ENCODE measurements at regions not wholly inside any gene's neighbourhood (a gene's known extent, or its start where the extent isn't known, plus 50 kb on each side); places are given as distances from the start of the nearest gene placed in this dataset.

DNA sequence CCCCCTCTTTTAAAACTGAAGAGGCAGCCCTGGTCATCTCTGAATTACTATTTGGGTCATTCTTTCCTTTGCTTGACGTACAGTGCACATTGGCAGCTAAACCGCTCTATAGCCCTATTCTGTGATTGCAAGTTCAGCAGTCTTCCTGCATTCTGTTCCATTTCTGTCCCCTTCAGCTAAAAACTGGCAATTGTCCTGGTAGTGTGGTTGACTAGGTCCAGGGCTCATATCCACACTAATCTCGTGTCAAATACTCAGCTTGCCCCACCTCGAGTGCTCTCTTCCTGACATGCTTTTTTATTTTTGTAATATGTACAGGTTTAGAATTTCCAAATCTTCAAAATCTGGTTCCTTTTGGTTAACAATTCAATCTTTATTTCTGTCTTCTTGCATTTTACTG lies 282.1 kb downstream of the THBS2 start:
- POLR2A ChIA-PET, result no interaction called here
- Histone ChIP-seq H3K9ac (no peak overlapping the region), H3F3A (replicated peaks; ENCODE audit: insufficient read depth) (no peaks in the 10 kb centered on the region), H3K9me2 (no peaks in the 10 kb centered on the region), H3K4me2 (no peak overlapping the region), H3K36me3 (replicated peaks in 1 of 2; ENCODE audit: control insufficient read depth in 1 of 2, insufficient read depth in 2 of 2, low read length in 1 of 2) (no peaks in the 10 kb centered on the region), H3K4me3 (ENCODE audit: low read depth in 2 of 2, low read length in 1 of 2) (no peak overlapping the region), H2AFZ (ENCODE audit: low read depth) (no peak overlapping the region), H3K4me1 (ENCODE audit: control insufficient read depth in 1 of 2, insufficient read depth in 2 of 2, low read depth in 1 of 2, low read length in 1 of 2) (peaks cover 0 to 2% of the 10 kb centered on the region in 2 experiments; a peak in 1 of 4 replicates), H4K20me1 (ENCODE audit: insufficient read depth) (no peaks in the 10 kb centered on the region), H3K79me2 (ENCODE audit: insufficient read depth) (no peaks in the 10 kb centered on the region), H3K27ac (ENCODE audit: low read depth in 2 of 2, low read length in 1 of 2) (no peak overlapping the region), H3K9me3 (no peaks in the 10 kb centered on the region), H3K27me3 (ENCODE audit: insufficient read depth) (no peaks in the 10 kb centered on the region)
- no peak for TF ChIP-seq PBX3 (IDR thresholded peaks at IDR 0.05)
- TF ChIP-seq NFIC (IDR thresholded peaks at IDR 0.05; ENCODE audit: borderline replicate concordance), result no peak
- no peak for DNase-seq
- 60% methylated on average over 4 of the region's 4 CpGs for WGBS (ENCODE audit: low lambda C conversion rate)
- CTCF ChIA-PET, result interaction anchor here (0.5 to 1.1 kb wide), 2 partner anchors 14 to 77 kb away, joined by 3 to 4 read pairs; no protein-coding TSS in a partner anchor

- Histone ChIP-seq H3K79me2 (ENCODE audit: insufficient read depth) (no peaks in the 10 kb centered on the region), H2AFZ (ENCODE audit: low read depth) (no peak overlapping the region), H3K9me2 (no peaks in the 10 kb centered on the region), H3K4me2 (no peak overlapping the region), H3K36me3 (replicated peaks in 1 of 2; ENCODE audit: control insufficient read depth in 1 of 2, insufficient read depth in 2 of 2, low read length in 1 of 2) (no peaks in the 10 kb centered on the region), H3K27ac (ENCODE audit: low read depth in 2 of 2, low read length in 1 of 2) (no peak overlapping the region), H3K9me3 (no peaks in the 10 kb centered on the region), H4K20me1 (ENCODE audit: insufficient read depth) (no peaks in the 10 kb centered on the region), H3K4me1 (ENCODE audit: control insufficient read depth in 1 of 2, insufficient read depth in 2 of 2, low read depth in 1 of 2, low read length in 1 of 2) (peaks cover 0 to 2% of the 10 kb centered on the region in 2 experiments; a peak in 1 of 4 replicates), H3K9ac (no peak overlapping the region), H3K4me3 (ENCODE audit: low read depth in 2 of 2, low read length in 1 of 2) (no peak overlapping the region), H3K27me3 (ENCODE audit: insufficient read depth) (no peaks in the 10 kb centered on the region), H3F3A (replicated peaks; ENCODE audit: insufficient read depth) (no peaks in the 10 kb centered on the region)
- CTCF ChIA-PET, result interaction anchor here (1.0 to 1.2 kb wide), 3 partner anchors 11 to 736 kb away, joined by 3 to 4 read pairs (median 3); no protein-coding TSS in a partner anchor
- DNase-seq, result no peak
- POLR2A ChIA-PET, result no interaction called here
- no peak for TF ChIP-seq SIN3A (IDR thresholded peaks at IDR 0.05; ENCODE audit: borderline replicate concordance, low read depth, low read length)
- TF ChIP-seq ZBTB33 (IDR thresholded peaks at IDR 0.05; ENCODE audit: borderline replicate concordance, low read depth), result no peak
- no peak for TF ChIP-seq MXI1 (IDR thresholded peaks at IDR 0.05; ENCODE audit: low read depth, low read length)
- no peak for TF ChIP-seq SMC3 (IDR thresholded peaks at IDR 0.05; ENCODE audit: low read depth, low read length)
- no peak for TF ChIP-seq EP300 (IDR thresholded peaks at IDR 0.05; ENCODE audit: borderline replicate concordance in 1 of 2, low read depth in 1 of 2, low read length in 1 of 2)
- TF ChIP-seq EZH2phosphoT487 (IDR thresholded peaks at IDR 0.05; ENCODE audit: borderline replicate concordance, low read depth), result no peak
- no peak for TF ChIP-seq CHD2 (IDR thresholded peaks at IDR 0.05; ENCODE audit: low read length, partially characterized antibody)
- no peak for TF ChIP-seq TEAD4 (IDR thresholded peaks at IDR 0.05; ENCODE audit: borderline replicate concordance, insufficient read depth)
- no peak for TF ChIP-seq RFX5 (IDR thresholded peaks at IDR 0.05; ENCODE audit: low read length)
- TF ChIP-seq MAX (IDR thresholded peaks at IDR 0.05; ENCODE audit: low read depth), result no peak
- TF ChIP-seq POLR2AphosphoS5 (IDR thresholded peaks at IDR 0.05; ENCODE audit: low read depth, low read length), result no peak
- TF ChIP-seq PBX3 (IDR thresholded peaks at IDR 0.05), result no peak
- no peak for TF ChIP-seq ELF1 (IDR thresholded peaks at IDR 0.05)
- TF ChIP-seq NRF1 (IDR thresholded peaks at IDR 0.05; ENCODE audit: low read depth, low read length), result no peak
- TF ChIP-seq RAD21 (IDR thresholded peaks at IDR 0.05; ENCODE audit: low read length), result no peak
- TF ChIP-seq TAF1 (IDR thresholded peaks at IDR 0.05; ENCODE audit: borderline replicate concordance, low read depth, low read length), result no peak
- TF ChIP-seq, protein P1, sequence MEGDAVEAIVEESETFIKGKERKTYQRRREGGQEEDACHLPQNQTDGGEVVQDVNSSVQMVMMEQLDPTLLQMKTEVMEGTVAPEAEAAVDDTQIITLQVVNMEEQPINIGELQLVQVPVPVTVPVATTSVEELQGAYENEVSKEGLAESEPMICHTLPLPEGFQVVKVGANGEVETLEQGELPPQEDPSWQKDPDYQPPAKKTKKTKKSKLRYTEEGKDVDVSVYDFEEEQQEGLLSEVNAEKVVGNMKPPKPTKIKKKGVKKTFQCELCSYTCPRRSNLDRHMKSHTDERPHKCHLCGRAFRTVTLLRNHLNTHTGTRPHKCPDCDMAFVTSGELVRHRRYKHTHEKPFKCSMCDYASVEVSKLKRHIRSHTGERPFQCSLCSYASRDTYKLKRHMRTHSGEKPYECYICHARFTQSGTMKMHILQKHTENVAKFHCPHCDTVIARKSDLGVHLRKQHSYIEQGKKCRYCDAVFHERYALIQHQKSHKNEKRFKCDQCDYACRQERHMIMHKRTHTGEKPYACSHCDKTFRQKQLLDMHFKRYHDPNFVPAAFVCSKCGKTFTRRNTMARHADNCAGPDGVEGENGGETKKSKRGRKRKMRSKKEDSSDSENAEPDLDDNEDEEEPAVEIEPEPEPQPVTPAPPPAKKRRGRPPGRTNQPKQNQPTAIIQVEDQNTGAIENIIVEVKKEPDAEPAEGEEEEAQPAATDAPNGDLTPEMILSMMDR (IDR thresholded peaks at IDR 0.05), result no peak
- no peak for TF ChIP-seq TCF12 (IDR thresholded peaks at IDR 0.05)
- no peak for TF ChIP-seq JUND (IDR thresholded peaks at IDR 0.05)
- 69% methylated on average over 3 of the region's 3 CpGs for WGBS (ENCODE audit: low lambda C conversion rate)
Measured at GRCh38 chr6:168968801-168969200, 284.8 kb downstream of the THBS2 start.
